Tibial nerve (tissue), 4 donors: ENCODE measurements at regions not wholly inside any gene's neighbourhood (a gene's known extent, or its start where the extent isn't known, plus 50 kb on each side); places are given as distances from the start of the nearest gene placed in this dataset.

Source experiments
- CTCF ChIP-seq, 5 experiments: fragments of 200-600 bp in 3 of 5; fragments of 450-650 bp in 2 of 5; sonication (generic) in 3 of 5; IDR thresholded peaks; one replicate each; pipeline ENCODE4 v1.5.1; 2016 to 2019; ENCODE audit warnings: antibody characterized with exemption in 5 of 5, mild to moderate bottlenecking in 3 of 5, moderate library complexity in 2 of 5
- EP300 ChIP-seq, 2 donors: sonication (generic); formaldehyde crosslinking; IDR thresholded peaks; one replicate each; pipeline ENCODE4 v1.6.1; 2017; ENCODE audit warnings: antibody characterized with exemption in 2 of 2, mild to moderate bottlenecking in 1 of 2

GRCh38 chr4:127131527-127131926 lies 501.2 kb upstream of the INTU start:
- TF ChIP-seq CTCF (IDR thresholded peaks at IDR 0.05) (no peak), EP300 (IDR thresholded peaks at IDR 0.05) (no peak)
